HepG2 (cell line): ENCODE measurements at regions not wholly inside any gene's neighbourhood (a gene's known extent, or its start where the extent isn't known, plus 50 kb on each side); places are given as distances from the start of the nearest gene placed in this dataset.
A peak's percentile ranks its signal among the peaks of the same experiment; 100 is the strongest.

Experiments used
- ATAC-seq: fragments of 200-7000 bp; cut with Tn5 transposase; 3 replicates; pipeline ENCODE4 v1.9.1; 2020; ENCODE audit warnings: mild to moderate bottlenecking, moderate library complexity
- BruUV-seq: library from RNA; stranded (reverse); fragments of 400-500 nt; replicated peaks from 2 replicates; lab custom pipeline; 2021; lab: Mats Ljungman, UMichigan
- CTCF ChIA-PET: fragments of 300-600 bp; formaldehyde crosslinking; extraction: SDS; loops from one replicate; lab custom pipeline; 2021; ENCODE audit warnings: low total read pairs, inconsistent platforms, low intra/inter-chr PET ratio; lab: Yijun Ruan, JAX
- POLR2A ChIA-PET: fragments of 350-600 bp; sonication (Branson Sonifier 250); formaldehyde crosslinking; loops from one replicate; lab custom pipeline; 2020; ENCODE audit warnings: antibody characterized with exemption, inconsistent platforms; lab: Yijun Ruan, JAX
- DNase-seq: peaks from one replicate; pipeline ENCODE4 v3.0.0-alpha.2; 2015; ENCODE audit warnings: low spot score
- FAIRE-seq: peaks from 3 replicates; lab custom pipeline; 2011; peaks lifted over from hg19 to GRCh38; lab: Jason Lieb, UNC
- H2AFZ ChIP-seq: one replicate; pipeline ENCODE4 v1.6.1; 2011; ENCODE audit warnings: low read length, inconsistent platforms
- H3K27ac ChIP-seq: fragments of 300-600 bp; 3 replicates; pipeline ENCODE4 v1.8.0; 2011; ENCODE audit warnings: mixed run types, mild to moderate bottlenecking, mixed read lengths, low read length, inconsistent platforms; ENCODE audit not compliant: insufficient read depth; ENCODE audit errors: extremely low read length
- H3K27me3 ChIP-seq, 2 experiments: fragments of 200-600 bp in 1 of 2; 2 replicates in 1 of 2; 3 replicates in 1 of 2; pipeline versions ENCODE4 v1.6.0 to v1.8.0; 2011; ENCODE audit warnings: low read length in 2 of 2, mild to moderate bottlenecking in 2 of 2, moderate library complexity in 2 of 2, inconsistent platforms in 1 of 2; ENCODE audit not compliant: insufficient read depth in 2 of 2, control insufficient read depth in 1 of 2
- H3K36me3 ChIP-seq, 2 experiments: fragments of 200-600 bp in 1 of 2; replicated peaks in 1 of 2; 2 replicates in 1 of 2; 3 replicates in 1 of 2; pipeline versions ENCODE4 v1.5.1 to v1.8.0; 2011; ENCODE audit warnings: low read length in 2 of 2, inconsistent platforms in 1 of 2; ENCODE audit not compliant: insufficient read depth in 2 of 2, control insufficient read depth in 1 of 2
- H3K4me1 ChIP-seq: 2 replicates; pipeline ENCODE4 v1.5.1; 2012; ENCODE audit warnings: low read length, inconsistent platforms; ENCODE audit not compliant: insufficient read depth
- H3K4me2 ChIP-seq: 2 replicates; pipeline ENCODE4 v1.6.0; 2011; ENCODE audit warnings: low read depth, low read length, inconsistent platforms
- H3K4me3 ChIP-seq, 3 experiments: fragments of 200-600 bp in 1 of 3; sonication (generic), shearing (Covaris generic) in 1 of 3; replicated peaks in 1 of 3; 2 replicates each; pipeline ENCODE4 v1.5.1; 2011 to 2016; ENCODE audit warnings: low read length in 3 of 3, inconsistent platforms in 2 of 3, low read depth in 2 of 3, mild to moderate bottlenecking in 2 of 3, control low read depth in 1 of 3, mixed read lengths in 1 of 3; ENCODE audit not compliant: insufficient read depth in 1 of 3
- H3K79me2 ChIP-seq: one replicate; pipeline ENCODE4 v1.6.1; 2011; ENCODE audit warnings: low read length, inconsistent platforms; ENCODE audit not compliant: insufficient read depth
- H3K9ac ChIP-seq: 2 replicates; pipeline ENCODE4 v1.6.0; 2011; ENCODE audit warnings: mild to moderate bottlenecking, low read depth, low read length, inconsistent platforms; ENCODE audit not compliant: insufficient read depth
- H3K9me3 ChIP-seq: 2 replicates; pipeline ENCODE4 v1.5.1; 2012; ENCODE audit warnings: mild to moderate bottlenecking, low read length
- H4K20me1 ChIP-seq: 2 replicates; pipeline ENCODE4 v1.6.0; 2011; ENCODE audit warnings: inconsistent platforms, mild to moderate bottlenecking, low read length, moderate library complexity; ENCODE audit not compliant: insufficient read depth
- CTCF ChIP-seq: sonication (generic); formaldehyde crosslinking; IDR thresholded peaks from 2 replicates; pipeline ENCODE4 v1.5.0; 2020; ENCODE audit warnings: mild to moderate bottlenecking, missing genetic modification reagents, moderate library complexity
- DNMT3B ChIP-seq: conservative IDR thresholded peaks from 2 replicates; pipeline ENCODE4 v1.6.1; 2016; ENCODE audit warnings: missing biosample characterization, control low read depth
- DRAP1 ChIP-seq: IDR thresholded peaks from 2 replicates; pipeline ENCODE4 v1.6.1; 2016; ENCODE audit warnings: missing genetic modification reagents, missing compliant biosample characterization
- GATAD2A ChIP-seq: IDR thresholded peaks from 2 replicates; pipeline ENCODE4 v1.6.1; 2016
- NR3C1 ChIP-seq: sonication (generic); formaldehyde crosslinking; IDR thresholded peaks from 2 replicates; pipeline ENCODE4 v1.4.0; 2020; ENCODE audit warnings: missing genetic modification reagents
- SMC3 ChIP-seq: IDR thresholded peaks from 2 replicates; pipeline ENCODE4 v1.6.1; 2011; ENCODE audit warnings: low read length, improper control_type of control experiment
- STAG1 ChIP-seq: sonication (generic); formaldehyde crosslinking; IDR thresholded peaks from 2 replicates; pipeline ENCODE4 v1.4.0; 2020; ENCODE audit warnings: missing genetic modification reagents
- THAP9 ChIP-seq: sonication (generic); formaldehyde crosslinking; IDR thresholded peaks from 2 replicates; pipeline ENCODE4; 2020; ENCODE audit warnings: missing genetic modification reagents, mild to moderate bottlenecking, borderline replicate concordance
- YY1 ChIP-seq: IDR thresholded peaks from 2 replicates; pipeline ENCODE4 v1.6.1; 2011; ENCODE audit warnings: low read length, low read depth, moderate library complexity, mild to moderate bottlenecking; ENCODE audit not compliant: insufficient read depth, insufficient replicate concordance
- ZHX2 ChIP-seq, 2 experiments: sonication (generic) in 1 of 2; formaldehyde crosslinking in 1 of 2; IDR thresholded peaks; 2 replicates each; pipeline versions ENCODE4 v1.6.1 to v1.9.0; 2014 to 2022; ENCODE audit warnings: antibody characterized with exemption in 1 of 2, borderline replicate concordance in 1 of 2, inconsistent platforms in 1 of 2, low read depth in 1 of 2, missing genetic modification reagents in 1 of 2
- ZMYM4 ChIP-seq: sonication (generic); formaldehyde crosslinking; IDR thresholded peaks from 2 replicates; pipeline ENCODE4 v1.8.1; 2023; ENCODE audit warnings: mild to moderate bottlenecking, missing genetic modification reagents
- ZNF629 ChIP-seq: sonication (generic); formaldehyde crosslinking; conservative IDR thresholded peaks from 2 replicates; pipeline ENCODE4 v1.5.0; 2020; ENCODE audit warnings: missing genetic modification reagents
- ZNF644 ChIP-seq: IDR thresholded peaks from 2 replicates; pipeline ENCODE4 v1.6.1; 2016; ENCODE audit warnings: low read depth
- ZNF724P ChIP-seq: sonication (generic); formaldehyde crosslinking; IDR thresholded peaks from 2 replicates; pipeline ENCODE4 v1.8.0; 2022; ENCODE audit warnings: missing genetic modification reagents, borderline replicate concordance
- WGBS: methylation state at CpG from one replicate; pipeline ENCODE4 v1.1.6; 2017; ENCODE audit warnings: low lambda C conversion rate; 5-methylcytosine and 5-hydroxymethylcytosine counted together
- in situ Hi-C: cut with HindIII; loops from 2 replicates; pipeline ENCODE4 v1.10.0; 2017; ENCODE audit warnings: low pct_unique_long_range_greater_than_20kb; ENCODE audit not compliant: extremely low pct_ligation_motif_present
- intact Hi-C: fragments of 100-400 bp; cut with micrococcal nuclease; formaldehyde crosslinking; loops from one replicate; pipeline ENCODE4 v1.10.0; 2022; ENCODE audit not compliant: unreplicated experiment

GRCh38 chr3:147945968-147946519, 536.9 kb downstream of the ZIC1 start:
- Histone ChIP-seq H3K27ac (no peak overlapping the region), H3K36me3 (no peaks in the 10 kb centered on the region), H3K79me2 (no peaks in the 10 kb centered on the region), H2AFZ (peak overlapping the region; percentile 98), H4K20me1 (no peaks in the 10 kb centered on the region), H3K9ac (peak overlapping the region; percentile 20; the same call in 1 of the 2 replicates), H3K4me1 (no peaks in the 10 kb centered on the region), H3K4me2 (peak overlapping the region; percentile 71), H3K27me3 (no peaks in the 10 kb centered on the region), H3K9me3 (no peaks in the 10 kb centered on the region), H3K4me3 (peak overlapping the region in 2 of 3 experiments; percentile 41 to 48; a peak in 4 of 6 replicates)
- intact Hi-C loops: no loop called here
- WGBS: 11% methylated on average over 4 of the region's 4 CpGs
- in situ Hi-C loops: no loop called here
- peak; percentile 96 for ATAC-seq
- ChIA-PET CTCF (interaction anchor here (1.0 kb wide), 1 partner anchor 130 kb away, joined by 3 read pairs; no protein-coding TSS in a partner anchor), POLR2A (no interaction called here)
- FAIRE-seq: peak; percentile 23
- BruUV-seq: no TSS peak
- DNase-seq: peak; percentile 24
- TF ChIP-seq SMC3 (0 out of 2 replicates have a peak, but pooled peaks have one; percentile 9), ZHX2 (IDR thresholded peaks at IDR 0.05; ENCODE audit: low read depth) (no peak), ZHX2 (CRISPR knock-in tag; IDR thresholded peaks at IDR 0.05; ENCODE audit: borderline replicate concordance) (no peak), CTCF (CRISPR knock-in tag) (peak; percentile 43), ZNF644 (CRISPR knock-in tag) (peak; percentile 54; the same call in 1 of the 2 replicates), YY1 (no peak), GATAD2A (CRISPR knock-in tag) (no peak), ZNF724P (CRISPR knock-in tag) (no peak), ZNF629 (CRISPR knock-in tag) (peak; percentile 51), DRAP1 (CRISPR knock-in tag) (no peak), NR3C1 (CRISPR knock-in tag) (no peak), DNMT3B (no peak), ZMYM4 (CRISPR knock-in tag) (peak; percentile 34; the same call in 1 of the 2 replicates), STAG1 (CRISPR knock-in tag) (peak; percentile 18; the same call in 1 of the 2 replicates), THAP9 (CRISPR knock-in tag) (no peak)
